ENCODE measurements at regions not wholly inside any gene's neighbourhood (a gene's known extent, or its start where the extent isn't known, plus 50 kb on each side); places are given as distances from the start of the nearest gene placed in this dataset.

DNA sequence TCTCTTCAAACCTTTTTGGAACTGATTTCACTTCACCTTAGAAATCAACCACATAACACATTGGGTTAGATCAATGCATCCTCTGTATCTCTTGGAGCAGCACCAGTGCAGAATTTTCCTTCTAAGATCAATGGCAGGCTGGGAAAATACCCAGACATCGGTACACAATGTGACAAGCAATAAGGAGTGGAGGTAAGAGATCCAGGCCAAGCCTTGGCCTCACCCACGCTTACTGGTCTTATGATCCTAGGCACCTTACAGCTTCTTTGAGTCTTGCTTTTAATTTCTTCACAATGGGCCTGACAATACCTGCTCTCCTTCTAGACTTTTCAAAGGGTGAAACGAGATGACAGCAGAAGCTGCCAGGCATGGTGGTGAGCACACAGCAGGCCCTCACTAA is 232.0 kb downstream of the LACC1 start:
- TF ChIP-seq KDM1A (IDR thresholded peaks at IDR 0.05; ENCODE audit: borderline replicate concordance) (no peak), GABPA (IDR thresholded peaks at IDR 0.05; ENCODE audit: low read depth) (no peak)

Measured in GM12878 (cell line).